Right lung (tissue), 2 donors: ENCODE measurements at regions not wholly inside any gene's neighbourhood (a gene's known extent, or its start where the extent isn't known, plus 50 kb on each side); places are given as distances from the start of the nearest gene placed in this dataset.
"Not testable (repeated sequence)": the region's sequence is repeated elsewhere in the genome, so short reads cannot be mapped to it uniquely, and the experiment has no call there.

Experiments used
- DNase-seq, 2 donors: peaks; one replicate each; pipeline ENCODE4 v3.0.0-alpha.2; 2013

DNA sequence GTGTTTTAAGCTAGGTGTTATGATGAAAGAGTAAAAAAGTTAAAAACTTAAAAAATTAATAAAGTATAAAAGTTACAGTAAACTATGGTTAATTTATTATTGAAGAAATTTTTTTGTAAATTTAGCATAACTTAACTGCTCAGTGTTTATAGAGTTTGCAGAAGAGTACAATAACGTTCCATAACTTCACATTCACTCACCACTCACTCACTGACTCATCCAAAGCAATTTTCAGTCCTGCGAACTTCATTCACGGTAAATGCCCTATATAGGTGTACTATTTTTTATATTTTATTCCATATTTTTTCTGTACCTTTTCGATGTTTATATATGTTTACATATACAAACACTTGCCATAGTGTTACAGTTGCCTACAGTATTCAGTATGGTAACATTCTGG is 694.8 kb upstream of the SLC39A10 start:
- no peak for DNase-seq

DNA sequence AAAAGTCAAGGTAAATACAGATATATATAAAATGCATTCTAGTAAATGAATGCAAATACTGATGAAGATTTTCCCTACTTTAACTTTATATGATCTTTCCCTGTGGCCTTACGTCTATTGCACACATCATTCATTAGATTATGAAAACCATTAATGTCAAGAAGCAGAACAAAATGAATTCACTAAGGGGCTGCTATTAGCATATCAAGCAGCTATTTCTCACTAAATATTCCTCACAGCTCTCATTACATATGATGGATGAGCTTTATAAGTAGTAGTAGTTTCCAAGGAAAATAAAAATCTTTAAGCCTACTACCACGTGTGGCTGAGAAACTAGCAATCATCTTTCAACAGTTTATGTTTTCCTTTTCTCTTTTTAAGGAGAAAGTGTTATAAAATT is 702.8 kb upstream of the SLC39A10 start:
- DNase-seq, result no peak

- no peak for DNase-seq
Observed at GRCh38 chr2:194946826-194947225, 710.2 kb upstream of the SLC39A10 start.

GRCh38 chr2:194938066-194938465 is 719.0 kb upstream of the SLC39A10 start:
- no peak for DNase-seq

GRCh38 chr2:194927489-194927888 is 729.5 kb upstream of the SLC39A10 start:
- no peak for DNase-seq

DNA sequence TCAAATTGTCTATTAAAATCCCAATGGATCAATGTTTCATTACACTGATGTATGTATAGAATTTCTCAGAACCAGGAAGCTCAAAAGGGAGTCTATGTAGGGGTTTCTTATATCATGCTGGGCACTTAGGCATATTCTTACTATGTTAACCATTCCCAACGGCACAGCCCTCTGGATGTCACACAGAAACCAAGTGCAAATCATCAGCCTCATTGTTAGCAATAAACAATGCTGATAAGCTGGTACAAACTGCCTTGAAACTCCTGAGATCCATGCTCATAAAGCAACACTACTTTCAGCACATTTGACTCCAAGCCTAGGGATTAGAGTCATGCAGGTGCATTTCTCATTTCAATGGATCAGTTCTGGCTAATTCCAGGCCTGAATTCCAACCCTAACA is 730.2 kb upstream of the SLC39A10 start:
- no peak for DNase-seq

DNA sequence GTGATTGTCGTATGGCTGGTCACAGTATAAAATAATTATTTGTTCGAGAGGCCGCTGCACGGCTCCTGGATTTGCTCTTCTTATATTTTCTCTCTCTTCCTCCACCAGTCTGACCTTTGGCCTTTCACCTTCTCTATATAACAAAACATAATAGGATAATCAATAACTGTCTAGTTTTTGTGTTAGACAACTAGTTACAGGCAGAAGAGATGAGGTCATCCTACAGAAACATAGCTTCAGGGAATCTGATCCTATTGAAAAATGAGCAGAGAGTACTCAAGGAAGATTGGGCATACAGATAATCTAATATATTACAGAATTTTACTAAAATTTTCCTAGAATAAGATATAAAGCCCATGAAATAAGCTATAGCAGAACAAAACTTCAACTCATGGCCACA is 731.3 kb upstream of the SLC39A10 start:
- no peak for DNase-seq

DNA sequence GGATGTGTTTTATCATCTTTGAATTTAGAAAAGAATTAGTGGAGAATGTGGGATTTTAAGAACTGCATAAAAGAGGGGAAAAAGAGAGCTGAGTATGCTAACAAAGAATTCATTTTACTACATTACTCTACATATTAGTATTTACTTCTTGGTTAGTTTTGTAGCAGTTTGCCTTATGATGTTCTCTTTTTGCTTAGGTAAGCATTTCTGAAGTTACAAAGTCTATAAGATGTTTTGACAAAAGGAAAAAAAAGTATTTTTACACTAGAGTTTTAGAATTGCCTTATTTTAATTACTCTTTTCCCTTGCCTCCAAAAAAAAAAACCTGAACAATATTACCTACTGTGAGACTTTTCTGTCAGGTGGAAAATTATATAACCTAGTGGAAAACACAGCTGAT is 739.5 kb upstream of the SLC39A10 start:
- DNase-seq, result no peak

- DNase-seq, result no peak
Observed at GRCh38 chr2:194915485-194915884, 741.5 kb upstream of the SLC39A10 start.

DNA sequence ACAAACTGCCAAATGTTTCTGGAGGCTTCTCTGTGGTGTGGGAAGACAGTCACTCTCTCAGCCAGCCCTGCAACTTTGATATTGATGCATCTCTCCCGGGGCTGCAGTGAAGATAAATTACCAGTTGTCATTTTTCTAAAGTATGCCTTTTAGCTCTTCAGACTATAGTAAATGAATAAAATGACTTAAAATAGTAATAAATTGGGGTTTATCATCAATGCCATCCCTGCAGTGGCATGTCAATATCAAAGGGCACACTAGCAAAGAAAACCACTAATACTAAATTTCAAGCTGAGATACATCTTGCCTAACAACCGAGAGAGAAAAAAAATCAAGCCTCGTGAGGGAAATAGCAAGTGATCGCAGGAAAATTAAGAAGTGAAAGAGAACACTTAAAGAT is 749.5 kb upstream of the SLC39A10 start:
- DNase-seq, result no peak

DNA sequence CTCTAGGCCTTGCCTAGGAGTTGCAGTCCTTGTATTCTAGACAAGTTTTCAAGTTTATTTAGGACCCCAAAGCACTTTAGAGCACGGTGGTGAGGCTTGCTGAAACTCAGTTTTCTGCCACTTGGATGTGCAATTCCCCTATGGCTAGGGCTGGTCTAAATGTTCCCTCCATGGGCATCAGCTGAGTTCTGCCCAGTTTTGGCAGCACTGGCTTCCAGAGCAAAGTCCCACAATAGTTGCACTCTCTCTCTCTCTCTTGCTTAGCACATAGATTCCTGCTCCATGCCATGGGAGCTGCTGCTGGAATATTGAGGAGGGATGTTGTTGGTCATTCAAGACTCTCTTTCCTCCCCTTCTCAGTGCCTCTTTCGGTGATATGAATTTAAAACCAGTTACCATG is 760.2 kb upstream of the SLC39A10 start:
- no peak for DNase-seq

DNA sequence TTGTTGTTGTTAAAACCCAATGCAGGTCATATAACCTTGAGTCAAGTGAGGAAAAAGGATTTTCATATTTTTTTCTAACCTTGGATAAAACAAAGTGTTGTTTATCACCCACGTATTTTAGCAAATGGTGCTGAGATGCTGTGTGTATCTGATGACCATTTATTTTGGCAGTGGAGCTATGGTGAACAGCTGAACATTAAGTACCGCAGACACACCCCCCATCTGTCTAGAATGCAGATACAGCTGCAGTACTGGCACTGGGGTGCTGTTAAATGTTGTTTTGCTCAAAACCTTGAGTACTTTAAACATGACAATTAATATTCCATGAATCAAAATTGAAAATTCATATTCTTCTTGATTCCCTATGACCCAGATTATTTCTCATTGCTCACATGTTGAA is 773.3 kb upstream of the SLC39A10 start:
- no peak for DNase-seq

DNA sequence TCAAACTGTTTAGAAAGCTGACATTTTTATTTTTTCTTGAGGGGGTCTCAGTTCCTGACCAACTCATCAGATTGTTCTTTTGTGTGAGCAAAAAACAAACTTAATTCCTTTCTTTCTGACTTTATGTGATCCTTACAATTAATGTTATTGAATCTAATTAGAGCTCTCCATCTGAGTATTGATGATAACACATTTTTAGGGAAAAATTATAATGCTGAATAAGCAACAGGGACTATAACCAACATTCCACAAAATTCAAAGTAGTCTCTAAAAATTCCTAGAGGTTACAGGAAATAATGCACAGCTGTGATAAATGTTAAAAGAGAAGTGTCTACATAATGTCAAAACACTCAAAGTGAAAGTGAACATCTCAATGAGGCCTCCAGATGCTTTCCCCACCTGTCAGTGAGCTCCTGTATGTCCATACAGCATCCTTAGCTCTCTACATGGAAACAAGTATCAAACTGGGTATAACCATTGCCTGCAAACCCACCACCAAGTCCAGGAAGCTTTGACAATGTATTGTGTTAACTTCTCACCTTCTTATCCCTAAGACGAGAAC is 786.0 kb upstream of the SLC39A10 start:
- DNase-seq, result no peak

DNA sequence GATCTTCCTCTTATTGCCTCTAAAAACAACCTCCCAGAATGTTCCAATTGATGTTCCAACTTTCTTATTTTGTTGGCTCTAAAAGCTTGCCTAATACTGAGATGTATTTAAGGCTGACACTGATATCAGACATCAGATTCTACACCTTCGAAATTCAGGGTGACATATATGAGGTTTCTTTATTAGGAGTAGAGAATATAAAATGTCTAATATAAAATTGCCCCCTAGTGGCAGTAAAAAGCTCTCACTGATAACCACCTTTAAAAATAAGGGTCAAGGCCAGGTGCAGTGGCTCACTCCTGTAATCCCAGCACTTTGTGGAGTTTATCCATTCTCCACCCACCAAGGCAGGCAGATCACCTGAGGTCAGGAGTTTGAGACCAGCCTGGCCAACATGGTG is 789.7 kb upstream of the SLC39A10 start:
- DNase-seq, result no peak

- DNase-seq, result no peak
Observed at GRCh38 chr2:194854941-194855340, 802.1 kb upstream of the SLC39A10 start.

- DNase-seq, result no peak
Observed at GRCh38 chr2:194842871-194843270, 814.2 kb upstream of the SLC39A10 start.

DNA sequence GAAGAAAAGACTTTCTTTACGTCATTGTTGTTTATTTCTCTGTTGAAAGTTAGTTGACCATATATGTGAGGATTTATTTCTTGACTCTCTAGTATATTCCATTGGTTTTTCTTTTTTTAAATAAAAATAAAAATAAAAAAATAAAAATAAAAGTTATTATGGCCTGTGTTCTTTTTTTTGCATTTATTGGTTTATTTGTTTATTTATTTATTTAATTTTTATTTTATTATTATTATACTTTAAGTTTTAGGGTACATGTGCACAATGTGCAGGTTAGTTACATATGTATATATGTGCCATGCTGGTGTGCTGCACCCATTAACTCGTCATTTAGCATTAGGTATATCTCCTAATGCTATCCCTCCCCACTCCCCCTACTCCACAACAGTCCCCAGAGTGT is 822.7 kb upstream of the SLC39A10 start:
- DNase-seq, result not testable (repeated sequence)

GRCh38 chr2:194826241-194826640 is 830.8 kb upstream of the SLC39A10 start:
- no peak for DNase-seq

DNA sequence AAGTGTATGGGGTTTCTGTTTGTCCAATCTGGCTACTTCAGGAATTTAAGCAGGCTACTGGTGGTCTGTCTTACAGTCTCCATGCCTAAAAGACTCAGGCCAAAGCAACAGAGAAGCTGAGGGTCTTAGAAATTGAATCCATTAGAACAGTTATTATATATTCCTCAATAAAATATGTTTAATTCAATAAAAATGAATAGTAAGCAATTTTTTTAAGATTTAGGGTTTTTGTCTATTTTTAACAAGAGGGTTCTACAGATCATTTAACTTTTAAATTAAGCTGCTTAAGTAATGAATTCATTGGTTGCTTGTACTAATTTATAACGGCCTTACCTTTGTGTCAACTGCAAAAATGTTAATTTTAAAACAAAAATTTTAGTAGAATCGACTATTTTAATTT is 832.6 kb upstream of the SLC39A10 start:
- DNase-seq, result no peak

DNA sequence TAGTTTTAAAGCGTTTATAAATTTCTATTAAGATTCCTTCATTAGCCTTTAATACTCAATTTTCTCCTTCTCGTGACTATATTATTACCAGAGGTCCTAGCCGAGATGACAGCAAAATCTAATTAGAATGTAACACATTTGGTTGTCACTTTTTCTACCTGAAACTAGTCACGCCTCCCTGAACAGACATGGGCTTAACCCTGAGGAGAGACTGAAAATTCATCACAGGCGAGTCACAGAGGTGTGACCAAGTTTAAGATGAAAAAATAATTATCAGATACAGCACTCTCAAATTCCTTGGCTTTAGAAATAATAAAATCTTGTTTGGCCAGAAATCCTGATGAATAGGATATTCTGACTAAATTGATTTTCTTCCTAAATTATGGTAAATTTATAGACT is 834.4 kb upstream of the SLC39A10 start:
- no peak for DNase-seq

DNA sequence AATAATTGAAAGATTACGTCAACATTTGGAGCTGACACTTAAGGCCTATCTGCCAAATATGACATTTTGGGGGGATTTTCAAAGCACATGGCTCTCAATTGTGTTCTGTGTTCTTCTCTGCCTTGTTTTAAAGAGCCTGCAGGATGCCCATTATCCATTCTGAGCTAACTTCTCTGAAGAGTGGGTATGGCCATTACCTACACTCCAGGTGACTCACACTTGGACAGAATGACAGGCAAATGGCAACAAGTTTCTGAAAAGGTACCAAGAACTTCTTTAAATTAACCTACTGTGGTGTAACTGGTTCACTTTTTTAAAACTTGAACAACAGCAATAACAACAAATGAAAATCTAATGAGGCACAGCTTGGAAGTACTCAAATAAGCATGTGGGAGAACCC is 834.9 kb upstream of the SLC39A10 start:
- no peak for DNase-seq

DNA sequence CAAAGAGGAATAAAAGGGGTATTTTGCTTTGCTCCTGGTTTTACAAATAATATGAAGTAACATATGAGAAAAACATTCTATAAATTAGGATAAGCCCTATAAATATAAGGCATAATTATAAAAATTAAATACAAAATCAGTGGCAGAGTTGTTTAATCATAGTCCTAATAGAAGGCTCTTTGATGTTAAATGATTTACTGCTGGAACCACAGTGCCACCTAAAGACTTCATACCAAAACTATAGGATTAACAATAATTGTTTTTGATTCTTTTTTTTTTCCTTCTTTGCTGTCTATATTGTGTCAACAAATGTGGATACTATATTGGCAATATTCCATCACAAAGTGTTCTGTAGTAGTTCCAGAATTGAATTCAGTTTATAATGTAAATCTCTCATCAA is 837.7 kb upstream of the SLC39A10 start:
- peak in 1 of 2 donors; percentile 1 for DNase-seq

- DNase-seq, result no peak
Observed at GRCh38 chr2:194815475-194815874, 841.6 kb upstream of the SLC39A10 start.

DNA sequence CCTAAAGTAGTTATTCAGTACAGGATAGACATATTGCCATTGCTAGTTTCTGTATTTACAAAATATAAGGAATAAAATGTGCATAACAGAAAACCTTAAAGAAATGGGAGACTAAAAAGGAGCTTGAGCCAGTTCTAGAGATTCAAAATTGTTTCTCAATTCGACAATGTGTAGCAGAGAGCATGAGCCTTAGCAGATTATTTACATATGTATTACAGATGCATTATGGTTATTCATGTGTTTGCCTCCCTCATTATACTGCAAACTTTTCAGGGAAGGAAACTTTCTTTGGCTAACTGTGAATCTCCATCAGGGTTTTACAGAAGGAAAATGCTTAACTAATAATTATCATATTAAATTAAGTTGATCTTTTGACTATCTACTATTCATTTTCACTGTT is 854.4 kb upstream of the SLC39A10 start:
- no peak for DNase-seq

- not testable (repeated sequence) for DNase-seq
Observed at GRCh38 chr2:194787071-194787470, 870.0 kb upstream of the SLC39A10 start.
